Bronchial epithelial cell (primary cell): ENCODE measurements at regions not wholly inside any gene's neighbourhood (a gene's known extent, or its start where the extent isn't known, plus 50 kb on each side); places are given as distances from the start of the nearest gene placed in this dataset.

Experiments
- DNase-seq: peaks from one replicate; pipeline ENCODE4 v3.0.0-alpha.2; 2010; ENCODE audit warnings: low read depth
- FAIRE-seq: peaks from 2 replicates; lab custom pipeline; 2011; peaks lifted over from hg19 to GRCh38; lab: Jason Lieb, UNC
- H3K27me3 ChIP-seq: 2 replicates; pipeline ENCODE4 v1.5.1; 2011; ENCODE audit warnings: low read length; ENCODE audit not compliant: control insufficient read depth, insufficient read depth
- H3K36me3 ChIP-seq: 2 replicates; pipeline ENCODE4 v1.5.1; 2011; ENCODE audit warnings: low read length; ENCODE audit not compliant: control insufficient read depth, insufficient read depth
- H3K4me3 ChIP-seq: 2 replicates; pipeline ENCODE4 v1.5.1; 2011; ENCODE audit warnings: mild to moderate bottlenecking, low read depth, low read length, control low read depth
- CTCF ChIP-seq: IDR thresholded peaks from 2 replicates; pipeline ENCODE4 v1.5.1; 2011; ENCODE audit warnings: mild to moderate bottlenecking, moderate library complexity, low read length, control low read depth, inconsistent platforms; ENCODE audit not compliant: insufficient read depth, severe bottlenecking

- no peak overlapping the region for H3K4me3 ChIP-seq
- H3K27me3 ChIP-seq: no peaks in the 10 kb centered on the region
- H3K36me3 ChIP-seq: no peaks in the 10 kb centered on the region
- FAIRE-seq: no peak
- no peak for TF ChIP-seq CTCF
- no peak for DNase-seq
Observed at GRCh38 chr12:92242907-92243306, 97.3 kb upstream of the BTG1 start.

GRCh38 chr12:92237762-92238523 is 92.3 kb upstream of the BTG1 start:
- Histone ChIP-seq H3K36me3 (no peaks in the 10 kb centered on the region), H3K27me3 (no peaks in the 10 kb centered on the region), H3K4me3 (no peak overlapping the region)
- DNase-seq (no peak), FAIRE-seq (no peak)
- no peak for TF ChIP-seq CTCF

DNA sequence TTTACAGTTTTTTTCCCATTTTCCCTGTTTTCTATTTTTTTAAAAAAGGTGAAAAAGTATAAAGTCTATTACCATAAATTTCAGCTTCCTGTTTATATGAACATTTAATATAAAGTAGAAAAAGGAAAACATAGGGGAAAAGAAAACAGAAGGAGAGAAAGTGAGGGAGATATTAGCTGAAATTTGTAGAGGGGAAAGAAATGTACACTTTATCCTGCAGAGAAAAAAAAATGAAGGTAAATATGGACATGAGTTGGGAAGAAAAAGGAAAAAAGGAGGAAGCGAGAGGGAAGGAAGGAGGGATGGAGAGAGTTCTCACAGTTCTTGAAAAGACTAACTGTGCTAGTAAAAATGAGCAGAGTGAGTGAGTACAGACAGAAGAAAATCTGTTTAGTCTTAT is 91.6 kb upstream of the BTG1 start:
- Histone ChIP-seq H3K27me3 (no peaks in the 10 kb centered on the region), H3K36me3 (no peaks in the 10 kb centered on the region), H3K4me3 (no peak overlapping the region)
- FAIRE-seq: no peak
- DNase-seq: no peak
- no peak for TF ChIP-seq CTCF

DNA sequence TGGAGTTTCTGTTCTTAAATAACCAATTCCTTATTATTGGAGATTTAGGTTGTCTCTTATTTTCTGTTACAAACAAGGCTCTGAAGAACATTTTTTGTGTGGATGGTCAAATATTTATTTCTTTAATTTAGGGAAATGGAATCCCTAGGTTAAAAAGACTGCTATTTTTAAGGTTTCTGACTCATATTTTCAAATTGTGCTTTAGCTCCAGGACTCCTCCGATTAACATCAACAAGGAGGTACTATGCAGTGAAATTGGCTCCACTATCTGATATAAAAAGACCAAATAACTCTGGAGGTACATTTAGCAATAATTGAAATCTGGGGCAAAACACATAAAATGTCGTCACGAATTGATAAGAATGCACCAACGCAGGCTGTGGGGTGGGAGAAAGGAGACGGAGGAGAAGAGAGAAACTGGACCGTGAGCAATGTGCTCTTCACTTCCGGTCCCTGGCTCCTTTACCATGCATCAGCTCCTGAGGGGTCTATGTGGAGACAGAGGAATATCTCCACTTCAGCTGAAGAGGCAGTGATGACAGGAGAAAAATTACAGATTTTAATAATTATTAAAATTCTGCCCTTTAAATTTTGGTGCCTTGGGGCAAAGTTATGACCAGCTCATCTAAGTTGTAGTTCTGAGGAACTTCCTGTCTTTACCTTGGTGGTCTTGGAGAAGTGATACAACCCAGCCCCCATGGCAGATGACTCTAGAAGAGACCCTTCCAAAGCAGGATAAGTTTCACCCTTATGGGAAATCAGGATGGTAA is 90.2 kb upstream of the BTG1 start:
- H3K4me3 ChIP-seq: no peak overlapping the region
- TF ChIP-seq CTCF: no peak
- H3K27me3 ChIP-seq: no peaks in the 10 kb centered on the region
- DNase-seq (no peak), FAIRE-seq (no peak)
- H3K36me3 ChIP-seq: no peaks in the 10 kb centered on the region

GRCh38 chr12:92234533-92234932 is 88.9 kb upstream of the BTG1 start:
- H3K4me3 ChIP-seq: no peak overlapping the region
- H3K27me3 ChIP-seq: no peaks in the 10 kb centered on the region
- H3K36me3 ChIP-seq: no peaks in the 10 kb centered on the region
- FAIRE-seq (no peak), DNase-seq (no peak)
- no peak for TF ChIP-seq CTCF
